ENCODE measurements at regions not wholly inside any gene's neighbourhood (a gene's known extent, or its start where the extent isn't known, plus 50 kb on each side); places are given as distances from the start of the nearest gene placed in this dataset.

DNA sequence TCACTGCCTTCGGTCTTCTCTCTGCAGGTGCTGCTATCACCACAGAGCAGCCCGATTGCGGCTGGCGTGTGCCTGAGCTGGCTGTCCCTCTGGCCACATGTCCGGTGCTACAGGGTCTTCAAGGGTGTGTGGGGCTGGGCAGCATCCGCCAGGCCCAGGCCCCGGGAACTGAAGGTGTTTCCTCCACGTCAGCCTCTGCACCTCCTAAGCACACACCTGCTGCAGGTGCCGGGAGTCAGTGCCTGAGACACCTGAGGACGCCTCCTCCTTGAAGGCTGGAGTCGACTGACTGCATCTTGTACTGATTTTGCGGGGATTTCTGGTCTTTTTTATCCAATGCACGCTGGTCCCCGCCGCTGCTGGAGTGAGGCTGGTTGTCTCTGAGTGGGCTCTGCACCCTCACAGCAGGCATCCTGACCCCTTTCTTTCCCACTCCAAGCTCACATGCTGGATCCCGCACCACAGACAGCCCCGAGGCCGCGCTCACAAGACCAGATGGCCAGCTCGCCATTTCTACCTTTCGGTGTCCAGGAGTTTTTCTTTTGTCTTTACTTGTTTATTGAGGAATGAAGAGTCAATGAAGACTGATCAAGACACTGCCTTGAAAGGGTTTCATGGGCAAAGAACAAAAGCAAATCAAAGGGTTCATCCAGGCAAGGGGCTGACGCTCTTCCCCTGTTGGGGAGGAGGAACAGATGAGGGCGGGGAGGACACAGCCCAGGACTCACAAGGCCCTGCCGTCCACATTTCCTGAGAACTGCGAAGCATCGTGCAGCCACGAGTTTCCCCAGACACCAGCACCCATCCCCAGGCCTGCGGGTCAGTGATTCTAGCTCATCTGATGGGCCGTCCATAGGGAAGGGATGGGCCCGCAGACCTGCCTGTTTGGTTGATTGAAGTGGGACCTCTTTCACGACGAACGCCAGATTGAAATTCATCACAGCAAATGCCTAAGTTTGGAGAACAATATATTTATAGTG, 203.8 kb upstream of the SOX1 start:
- DNase-seq = no peak

DNA sequence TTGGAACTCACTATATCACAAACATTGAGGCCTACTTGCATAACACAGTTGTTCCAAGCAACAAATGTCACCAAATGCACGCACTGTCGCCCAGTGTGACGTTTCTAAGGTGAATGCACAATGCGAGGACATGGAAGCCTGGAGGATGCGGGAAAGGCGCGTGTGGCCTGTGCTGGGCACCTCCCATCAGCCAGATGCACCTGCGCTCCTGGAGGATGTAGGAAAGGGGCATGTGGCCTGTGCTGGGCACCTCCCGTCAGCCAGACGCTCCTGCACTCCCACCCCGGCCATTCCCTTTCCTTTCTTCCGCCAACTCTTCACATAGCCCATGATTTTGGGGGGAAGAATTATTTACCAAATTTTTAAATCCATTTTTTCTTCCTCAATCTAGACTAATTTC, 202.4 kb upstream of the SOX1 start:
- no peak for DNase-seq

DNA sequence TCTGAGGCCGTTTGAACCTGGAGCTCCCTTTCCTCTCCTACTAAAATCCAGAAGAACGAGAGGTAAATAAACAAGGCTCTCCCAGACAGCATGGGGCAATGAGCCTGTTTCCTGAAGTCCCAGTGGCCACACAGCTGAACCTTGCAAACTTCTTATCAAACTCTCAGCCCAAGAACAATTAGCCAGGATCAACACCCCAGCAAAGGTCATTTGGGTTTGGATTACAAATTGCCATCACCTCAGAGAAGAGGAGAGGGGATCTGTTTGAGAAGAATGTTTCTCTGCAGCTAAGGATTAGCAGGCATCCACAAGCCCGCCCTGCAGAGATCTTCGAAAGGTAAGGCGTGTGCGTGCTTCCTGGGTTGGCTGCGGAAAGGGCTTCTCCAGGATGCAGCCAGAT, 201.9 kb upstream of the SOX1 start:
- DNase-seq = no peak

GRCh38 chr13:111865826-111866225, 201.1 kb upstream of the SOX1 start:
- DNase-seq = no peak

DNA sequence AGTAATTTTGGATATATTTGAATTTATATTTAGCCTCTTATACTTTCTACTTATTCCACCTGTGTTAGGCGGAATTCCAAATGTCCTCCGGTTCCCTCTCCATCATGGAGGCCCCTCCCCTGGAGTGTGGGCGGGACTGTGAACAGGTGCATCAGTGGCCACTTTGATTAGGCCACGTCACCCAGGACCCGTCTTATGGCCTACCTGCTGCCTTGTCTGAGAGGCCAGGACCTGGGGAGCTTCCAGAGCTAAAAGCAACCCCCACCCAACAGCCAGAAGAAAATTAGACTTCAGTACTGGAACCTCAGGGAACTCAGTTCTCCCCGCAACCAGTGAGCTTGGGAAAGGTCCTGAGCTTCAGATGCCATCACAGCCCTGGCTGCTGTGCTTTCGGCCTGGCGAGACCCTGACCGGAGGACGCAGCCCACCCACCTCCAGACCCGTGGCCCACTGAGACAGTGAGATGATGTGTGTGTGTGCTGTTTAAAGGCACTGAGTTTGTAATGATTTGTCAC, 200.2 kb upstream of the SOX1 start:
- DNase-seq = no peak

GRCh38 chr13:111867657-111868056, 199.3 kb upstream of the SOX1 start:
- DNase-seq = no peak

DNA sequence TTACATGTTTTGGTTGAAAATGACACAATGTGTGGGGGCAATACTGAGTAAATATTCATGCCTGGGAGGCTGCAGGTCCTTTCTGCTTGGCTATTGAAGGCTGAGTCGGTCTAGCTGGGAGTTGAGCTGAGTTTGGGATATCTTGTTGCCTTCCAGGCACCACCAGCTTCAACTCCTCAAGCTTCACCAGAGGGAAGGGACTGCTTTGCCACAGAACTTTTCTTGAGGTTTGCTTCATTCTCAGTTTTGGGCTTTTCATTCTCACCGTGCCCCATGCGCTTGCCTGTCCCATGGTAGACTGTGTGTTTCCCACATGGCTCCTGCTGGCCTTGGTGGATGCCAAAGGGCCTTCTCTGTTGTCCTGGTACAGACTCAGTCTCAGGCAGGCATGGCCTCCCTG, 198.2 kb upstream of the SOX1 start:
- DNase-seq = no peak

DNA sequence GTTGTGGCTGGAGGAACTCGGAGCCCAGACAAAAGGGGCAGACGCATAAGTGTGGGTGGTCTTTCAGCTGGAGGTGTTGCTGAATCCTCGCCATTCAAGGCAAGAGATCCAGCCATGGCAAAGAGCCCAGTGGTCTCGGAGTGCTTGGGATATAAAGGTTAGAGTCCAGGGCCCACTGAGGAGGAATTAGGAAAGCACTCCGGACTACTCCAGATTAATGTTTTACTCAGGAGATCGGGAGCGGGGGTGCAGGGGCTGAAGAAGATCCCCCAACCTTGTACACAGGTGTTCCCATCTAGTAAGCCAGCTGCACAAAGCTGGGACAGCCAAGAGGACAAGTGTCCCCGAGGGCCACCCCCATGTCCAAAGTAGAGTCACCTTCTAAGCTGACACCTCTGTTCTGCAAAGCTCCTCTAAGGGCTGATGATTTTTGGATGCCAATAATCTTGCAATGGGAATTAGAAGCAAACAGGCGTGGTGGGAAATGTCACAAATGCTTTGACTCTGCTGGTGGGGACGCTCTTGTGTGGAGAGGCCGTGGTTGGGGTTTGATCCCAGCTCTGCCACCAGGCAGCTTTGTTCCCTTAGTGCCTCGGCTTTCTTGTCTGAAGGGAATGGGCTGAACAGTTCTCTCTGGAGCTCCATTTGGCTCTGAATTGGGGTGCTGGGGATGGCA, 194.3 kb upstream of the SOX1 start:
- DNase-seq = no peak

GRCh38 chr13:111873676-111874178, 193.2 kb upstream of the SOX1 start:
- no peak for DNase-seq

GRCh38 chr13:111874981-111875380, 192.0 kb upstream of the SOX1 start:
- no peak for DNase-seq

- no peak for DNase-seq
These were observed 191.0 kb upstream of the SOX1 start for GRCh38 chr13:111875915-111876314.

DNA sequence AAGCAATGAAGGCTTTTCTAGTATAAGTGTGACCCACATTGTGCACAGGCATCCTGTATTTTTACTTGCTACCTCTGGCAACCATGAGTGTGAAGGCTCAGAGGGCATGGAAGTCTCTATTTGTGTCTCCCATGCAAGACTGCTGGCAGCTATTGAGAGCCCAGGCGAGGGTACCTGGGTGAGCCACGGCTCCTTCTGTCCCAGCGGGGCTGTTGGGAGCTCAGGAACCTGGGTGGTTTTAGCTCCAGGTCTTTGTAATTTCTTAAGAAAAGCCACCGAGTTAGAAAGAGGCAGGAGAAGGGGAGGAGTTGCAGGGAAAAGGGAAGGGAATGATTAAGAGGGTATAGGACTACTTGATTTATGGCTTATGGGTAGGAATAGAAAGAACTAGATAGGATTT, 190.4 kb upstream of the SOX1 start:
- DNase-seq = no peak

DNA sequence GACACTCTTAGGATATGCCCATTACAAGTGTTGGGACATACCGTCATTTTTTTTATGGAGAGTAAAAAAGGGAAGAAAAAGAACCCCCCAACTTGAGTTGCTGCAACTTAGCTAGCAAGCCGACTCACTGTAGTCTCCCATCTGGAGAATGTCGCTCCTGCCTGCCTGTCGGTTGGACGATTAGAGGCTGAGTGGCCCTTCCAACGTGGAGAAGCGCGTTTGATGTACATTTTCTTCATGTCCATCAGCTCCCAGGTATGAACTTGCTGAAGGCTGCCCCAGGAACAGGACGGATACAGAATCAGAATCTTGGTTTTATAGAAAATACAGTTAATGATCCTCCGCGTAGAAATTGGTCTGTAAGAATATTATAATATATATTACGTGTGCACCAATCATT, 189.0 kb upstream of the SOX1 start:
- DNase-seq = no peak

DNA sequence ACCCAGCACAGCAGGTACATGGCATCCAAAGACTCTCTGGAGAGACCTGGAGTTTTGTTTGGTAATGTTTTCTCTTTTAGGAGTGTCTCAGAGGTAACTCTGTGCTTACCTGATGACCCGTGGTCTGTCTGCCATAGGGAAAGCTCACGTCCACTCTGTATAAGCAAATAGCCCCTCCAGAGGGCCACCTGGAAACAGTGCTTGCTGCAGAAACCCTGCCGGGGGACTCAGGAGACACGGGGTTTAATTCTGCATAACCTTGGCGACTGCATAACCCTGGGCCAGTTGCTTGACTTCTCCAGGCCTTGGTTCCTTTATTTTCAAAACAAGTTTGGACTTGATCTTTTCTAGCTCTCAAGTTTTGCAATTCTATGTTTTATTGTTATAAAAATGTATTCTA, 187.2 kb upstream of the SOX1 start:
- no peak for DNase-seq

DNA sequence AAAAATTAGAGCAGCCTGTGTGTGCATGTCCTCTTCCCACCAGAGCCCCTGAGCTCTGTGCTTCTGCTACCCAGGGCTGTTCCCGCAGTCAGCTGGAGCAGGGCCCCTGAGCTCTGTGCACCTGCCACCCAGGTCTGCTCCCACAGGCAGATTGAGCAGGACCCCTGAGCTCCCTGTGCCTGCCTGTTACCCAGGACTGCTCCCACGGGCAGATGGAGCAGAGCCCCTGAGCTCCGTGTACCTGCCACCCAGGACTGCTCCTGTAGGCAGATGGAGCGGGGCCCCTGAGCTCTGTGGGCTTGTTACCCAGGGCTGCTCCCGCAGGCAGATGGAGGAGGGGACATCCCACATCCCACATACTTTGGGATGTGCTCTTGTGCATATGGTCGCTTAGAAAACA, 186.8 kb upstream of the SOX1 start:
- no peak for DNase-seq

DNA sequence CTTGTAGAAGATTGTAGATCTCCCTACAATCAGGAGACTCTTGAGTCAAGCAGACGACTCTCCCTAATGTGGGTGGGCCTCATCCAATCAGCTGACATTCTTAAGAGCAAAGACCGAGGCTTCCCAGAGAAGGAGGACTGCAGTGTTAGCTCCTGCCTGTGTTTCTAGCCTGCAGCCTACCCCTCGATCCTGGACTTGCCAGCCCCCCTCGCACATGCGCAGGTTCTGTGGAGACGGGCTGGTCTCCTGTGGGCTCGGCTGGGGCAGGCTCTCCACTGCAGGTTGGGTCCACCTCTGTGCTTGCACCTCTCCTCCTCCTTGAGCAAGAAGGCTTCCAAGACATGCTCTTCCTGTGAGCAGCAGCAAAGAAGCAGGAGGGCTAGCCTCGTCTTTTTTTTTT, 185.2 kb upstream of the SOX1 start:
- no peak for DNase-seq

DNA sequence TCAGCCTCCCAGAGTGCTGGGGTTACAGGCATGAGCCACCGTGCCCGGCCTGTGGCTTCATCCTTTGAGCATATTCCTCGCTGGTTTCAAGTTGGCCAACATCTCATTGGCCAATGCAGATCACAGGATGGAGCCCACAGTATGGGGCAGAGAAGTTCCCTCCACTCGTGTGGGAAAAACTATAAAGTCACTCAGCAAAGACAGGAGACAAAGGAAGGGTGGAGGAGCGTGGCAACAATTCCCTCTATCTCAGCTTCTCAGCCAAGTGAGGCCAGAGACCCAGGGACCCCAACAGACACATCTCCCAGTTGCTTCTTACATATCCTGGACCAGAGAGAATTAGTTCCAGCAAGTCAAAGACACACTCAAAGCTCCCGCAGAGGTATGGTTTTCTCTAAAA, 184.6 kb upstream of the SOX1 start:
- no peak for DNase-seq

GRCh38 chr13:111883571-111884343, 183.2 kb upstream of the SOX1 start:
- DNase-seq = no peak

DNA sequence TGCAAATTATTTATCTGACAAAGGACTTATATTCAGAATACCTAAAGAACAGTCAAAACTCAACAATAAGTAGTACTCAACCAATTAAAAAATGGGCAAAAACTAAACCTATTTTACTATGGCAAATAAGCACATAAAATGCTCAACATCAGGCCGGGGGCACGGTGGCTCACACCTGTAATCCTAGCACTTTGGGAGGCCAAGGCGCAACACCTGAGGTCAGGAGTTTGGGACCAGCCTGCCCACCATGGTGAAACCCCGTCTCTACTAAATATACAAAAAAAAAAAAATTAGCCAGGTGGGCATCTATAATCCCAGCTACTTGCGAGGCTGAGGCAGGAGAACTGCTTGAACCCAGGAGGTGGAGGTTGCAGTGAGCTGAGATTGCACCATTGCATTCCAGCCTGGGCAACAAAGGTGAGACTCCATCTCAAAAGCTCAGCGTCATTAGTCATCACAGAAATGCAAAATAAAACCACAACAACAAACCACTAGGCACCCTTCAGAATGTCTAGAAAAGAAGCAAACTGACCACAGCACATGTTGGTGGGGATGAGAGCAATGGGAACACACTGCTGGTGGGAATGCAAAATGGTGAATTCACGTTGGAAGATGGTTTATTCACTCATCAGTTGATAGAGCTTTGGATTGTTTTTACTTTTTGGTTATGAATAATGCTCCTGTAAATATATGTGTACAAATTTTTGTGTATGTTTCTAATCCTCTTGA, 180.6 kb upstream of the SOX1 start:
- no peak for DNase-seq

GRCh38 chr13:111893071-111893606, 173.8 kb upstream of the SOX1 start:
- DNase-seq = no peak

- no peak for DNase-seq
These were observed 173.1 kb upstream of the SOX1 start for GRCh38 chr13:111893607-111894443.

Measured in inflammatory macrophage treated with lipopolysaccharide for 1 hour (primary cell).